Kidney epithelial cell (primary cell): ENCODE measurements at regions not wholly inside any gene's neighbourhood (a gene's known extent, or its start where the extent isn't known, plus 50 kb on each side); places are given as distances from the start of the nearest gene placed in this dataset.

ENCODE experiments used
- DNase-seq: peaks from one replicate; pipeline ENCODE4 v3.0.0-alpha.2; 2010; ENCODE audit warnings: low read depth
- H3K27me3 ChIP-seq: 2 replicates; pipeline ENCODE4 v1.6.0; 2011; ENCODE audit warnings: low read length; ENCODE audit not compliant: control insufficient read depth, insufficient read depth
- H3K36me3 ChIP-seq: 2 replicates; pipeline ENCODE4 v1.5.1; 2011; ENCODE audit warnings: low read length; ENCODE audit not compliant: control insufficient read depth, insufficient read depth
- H3K4me3 ChIP-seq: 2 replicates; pipeline ENCODE4 v1.5.1; 2011; ENCODE audit warnings: low read depth, mild to moderate bottlenecking, control low read depth, low read length
- CTCF ChIP-seq: IDR thresholded peaks from 2 replicates; pipeline ENCODE4 v1.5.1; 2011; ENCODE audit warnings: mild to moderate bottlenecking, moderate library complexity, low read length, control low read depth, inconsistent platforms; ENCODE audit not compliant: insufficient read depth, poor library complexity, severe bottlenecking

- H3K27me3 ChIP-seq = no peaks in the 10 kb centered on the region
- no peak for DNase-seq
- no peak for TF ChIP-seq CTCF
Measured at GRCh38 chr13:58660826-58661225, 1029.3 kb downstream of the PCDH17 start.

GRCh38 chr13:58666331-58666730 lies 1034.8 kb downstream of the PCDH17 start:
- Histone ChIP-seq H3K4me3 (no peak overlapping the region), H3K27me3 (no peaks in the 10 kb centered on the region), H3K36me3 (no peaks in the 10 kb centered on the region)
- no peak for DNase-seq
- no peak for TF ChIP-seq CTCF

More at GRCh38 chr13:58660826-58661225, 1029.3 kb downstream of the PCDH17 start:
- H3K4me3 ChIP-seq = no peak overlapping the region
- H3K36me3 ChIP-seq = no peaks in the 10 kb centered on the region

GRCh38 chr13:58667096-58667495 lies 1035.6 kb downstream of the PCDH17 start:
- Histone ChIP-seq H3K36me3 (no peaks in the 10 kb centered on the region), H3K4me3 (no peak overlapping the region), H3K27me3 (no peaks in the 10 kb centered on the region)
- TF ChIP-seq CTCF = no peak
- no peak for DNase-seq

- Histone ChIP-seq H3K36me3 (no peaks in the 10 kb centered on the region), H3K27me3 (no peaks in the 10 kb centered on the region), H3K4me3 (no peak overlapping the region)
- no peak for DNase-seq
- TF ChIP-seq CTCF = no peak
Measured at GRCh38 chr13:58680115-58680514, 1048.6 kb downstream of the PCDH17 start.

- Histone ChIP-seq H3K27me3 (no peaks in the 10 kb centered on the region), H3K36me3 (no peaks in the 10 kb centered on the region), H3K4me3 (no peak overlapping the region)
- no peak for DNase-seq
- TF ChIP-seq CTCF = no peak
Measured at GRCh38 chr13:58682616-58683015, 1051.1 kb downstream of the PCDH17 start.

- TF ChIP-seq CTCF = no peak
- Histone ChIP-seq H3K27me3 (no peaks in the 10 kb centered on the region), H3K36me3 (no peaks in the 10 kb centered on the region), H3K4me3 (no peak overlapping the region)
- no peak for DNase-seq
Measured at GRCh38 chr13:58687148-58687547, 1055.6 kb downstream of the PCDH17 start.
